ENCODE measurements at regions not wholly inside any gene's neighbourhood (a gene's known extent, or its start where the extent isn't known, plus 50 kb on each side); places are given as distances from the start of the nearest gene placed in this dataset.

GRCh38 chrX:88604433-88605221 is 142.4 kb upstream of the CPXCR1 start:
- Histone ChIP-seq H4K8ac (ENCODE audit: extremely low read depth, insufficient read depth, low read length) (no peak overlapping the region), H2AK5ac (ENCODE audit: low read depth, low read length) (no peak overlapping the region), H3K36me3 (ENCODE audit: control insufficient read depth in 2 of 4, insufficient read depth in 4 of 4, low read length in 3 of 4) (no peaks in the 10 kb centered on the region), H4K5ac (ENCODE audit: insufficient read length, low read depth, low read length) (no peak overlapping the region), H3K4ac (replicated peaks; ENCODE audit: insufficient read length, low read depth, low read length) (no peak overlapping the region), H2BK15ac (ENCODE audit: low read length) (no peak overlapping the region), H2BK120ac (replicated peaks; ENCODE audit: low read depth, low read length) (no peak overlapping the region), H3K27me3 (replicated peaks in 1 of 4; ENCODE audit: control insufficient read depth in 3 of 4, extremely low read depth in 1 of 4, insufficient read depth in 3 of 4, low read length in 3 of 4) (no peaks in the 10 kb centered on the region), H3K23me2 (ENCODE audit: low read depth, low read length) (no peaks in the 10 kb centered on the region), H3K4me1 (replicated peaks in 1 of 4; ENCODE audit: control insufficient read depth in 3 of 4, insufficient read depth in 4 of 4, low read length in 3 of 4) (no peaks in the 10 kb centered on the region), H3K79me2 (ENCODE audit: control insufficient read depth in 1 of 2, insufficient read depth in 2 of 2, low read length in 2 of 2) (no peaks in the 10 kb centered on the region), H2AFZ (ENCODE audit: low read length) (no peak overlapping the region), H2BK5ac (ENCODE audit: low read depth, low read length) (no peak overlapping the region), H2BK20ac (ENCODE audit: low read length) (no peak overlapping the region), H4K20me1 (replicated peaks in 1 of 2; ENCODE audit: control insufficient read depth in 1 of 2, insufficient read depth in 2 of 2, low read length in 2 of 2) (no peaks in the 10 kb centered on the region), H4K91ac (replicated peaks; ENCODE audit: insufficient read length, low read length) (no peak overlapping the region), H3K4me3 (ENCODE audit: extremely low read depth in 1 of 4, insufficient read depth in 2 of 4, low read depth in 3 of 4, low read length in 4 of 4) (no peak overlapping the region), H3K9ac (replicated peaks in 1 of 4; ENCODE audit: extremely low read depth in 1 of 4, low read depth in 3 of 4, low read length in 3 of 4) (no peak overlapping the region), H2BK12ac (ENCODE audit: low read depth, low read length) (no peak overlapping the region), H3K4me2 (ENCODE audit: insufficient read depth in 1 of 2, low read depth in 2 of 2, low read length in 2 of 2) (no peak overlapping the region), H3K9me3 (ENCODE audit: insufficient read depth in 2 of 2, low read depth in 1 of 2, low read length in 1 of 2) (no peaks in the 10 kb centered on the region), H3K27ac (ENCODE audit: low read depth, low read length) (no peak overlapping the region), H3K23ac (ENCODE audit: insufficient read length) (no peak overlapping the region), H3K14ac (ENCODE audit: insufficient read length) (no peak overlapping the region), H3K56ac (replicated peaks; ENCODE audit: insufficient read length, low read depth, low read length) (no peak overlapping the region), H3K18ac (ENCODE audit: extremely low read depth, low read length) (no peak overlapping the region), H3K79me1 (ENCODE audit: low read depth, low read length) (no peaks in the 10 kb centered on the region)
- no peak for FAIRE-seq
- ChIA-PET POLR2A (ENCODE audit: partially characterized antibody) (interaction anchor here (0.6 kb wide), 1 partner anchor 829 kb away, joined by 3 read pairs; no protein-coding TSS in a partner anchor), CTCF (ENCODE audit: partially characterized antibody) (interaction anchor here (2.3 kb wide), 1 partner anchor 469 kb away, joined by 7 read pairs; no protein-coding TSS in a partner anchor)
- no peak for DNase-seq (ENCODE audit: low read depth in 1 of 2, low spot score in 2 of 2)
- 96% methylated on average over 5 of the region's 5 CpGs; no CpG with 5 or more reads in 1 of the 2 experiments for WGBS, 2 experiments (ENCODE audit: extremely low coverage in 1 of 2, insufficient coverage in 1 of 2, insufficient read length in 1 of 2, insufficient replicate concordance in 2 of 2, low coverage in 1 of 2, low lambda C conversion rate in 2 of 2, missing lambda C conversion rate in 1 of 2)
- no peak for TF ChIP-seq KDM1A (IDR thresholded peaks at IDR 0.05; ENCODE audit: borderline replicate concordance, low read length)
- TF ChIP-seq MAFK (IDR thresholded peaks at IDR 0.05; ENCODE audit: low read depth, low read length), result no peak
- TF ChIP-seq SP1 (IDR thresholded peaks at IDR 0.05; ENCODE audit: low read depth, low read length), result no peak
- no peak for TF ChIP-seq ASH2L (IDR thresholded peaks at IDR 0.05; ENCODE audit: low read length)
- TF ChIP-seq TAF1 (IDR thresholded peaks at IDR 0.05; ENCODE audit: low read depth, low read length), result no peak
- TF ChIP-seq HDAC6 (IDR thresholded peaks at IDR 0.05; ENCODE audit: low read depth, low read length), result no peak
- no peak for TF ChIP-seq GABPA (IDR thresholded peaks at IDR 0.05; ENCODE audit: borderline replicate concordance, insufficient read depth, low read length)
- no peak for TF ChIP-seq MAX (IDR thresholded peaks at IDR 0.05)
- TF ChIP-seq CEBPB (IDR thresholded peaks at IDR 0.05; ENCODE audit: low read depth, low read length), result no peak
- TF ChIP-seq CREB1 (IDR thresholded peaks at IDR 0.05), result no peak
- TF ChIP-seq E2F6 (IDR thresholded peaks at IDR 0.05), result no peak
- TF ChIP-seq GTF2F1 (IDR thresholded peaks at IDR 0.05; ENCODE audit: borderline replicate concordance, low read depth, low read length), result no peak
- no peak for TF ChIP-seq BACH1 (IDR thresholded peaks at IDR 0.05; ENCODE audit: low read length)
- TF ChIP-seq BCL11A (IDR thresholded peaks at IDR 0.05; ENCODE audit: low read depth in 2 of 2, low read length in 2 of 2), result no peak
